Mesodermal cell (in vitro differentiated cells): ENCODE measurements at regions not wholly inside any gene's neighbourhood (a gene's known extent, or its start where the extent isn't known, plus 50 kb on each side); places are given as distances from the start of the nearest gene placed in this dataset.

ENCODE experiments used
- H3K27ac ChIP-seq: 2 replicates; pipeline ENCODE4 v1.7.0; 2013; ENCODE audit warnings: mild to moderate bottlenecking, low read depth, low read length, moderate library complexity; ENCODE audit not compliant: severe bottlenecking
- H3K36me3 ChIP-seq: 2 replicates; pipeline ENCODE4 v1.7.1; 2013; ENCODE audit warnings: mild to moderate bottlenecking, low read length, moderate library complexity; ENCODE audit not compliant: control insufficient read depth, insufficient read depth
- H3K4me1 ChIP-seq: one replicate; pipeline ENCODE4 v1.7.1; 2013; ENCODE audit warnings: mild to moderate bottlenecking, low read length; ENCODE audit not compliant: insufficient read depth, control insufficient read depth, poor library complexity, severe bottlenecking
- H3K4me3 ChIP-seq: 2 replicates; pipeline ENCODE4 v1.7.0; 2013; ENCODE audit warnings: low read length, control low read depth, mild to moderate bottlenecking; ENCODE audit not compliant: insufficient read depth, poor library complexity, severe bottlenecking; ENCODE audit errors: extremely low read depth
- H3K9me3 ChIP-seq: 2 replicates; pipeline ENCODE4 v1.7.1; 2013; ENCODE audit warnings: mild to moderate bottlenecking, low read length, moderate library complexity; ENCODE audit not compliant: control insufficient read depth
- WGBS, 2 experiments: methylation state at CpG; one replicate each; pipeline ENCODE4 v1.1.5; 2013; ENCODE audit warnings: missing lambda C conversion rate in 2 of 2; ENCODE audit not compliant: insufficient coverage in 2 of 2; 5-methylcytosine and 5-hydroxymethylcytosine counted together

- Histone ChIP-seq H3K27ac (no peak overlapping the region), H3K9me3 (no peaks in the 10 kb centered on the region), H3K4me1 (peaks cover 2% of the 10 kb centered on the region), H3K4me3 (no peak overlapping the region), H3K36me3 (no peaks in the 10 kb centered on the region)
Measured at GRCh38 chr12:39048395-39048794, 143.0 kb upstream of the CPNE8 start.

DNA sequence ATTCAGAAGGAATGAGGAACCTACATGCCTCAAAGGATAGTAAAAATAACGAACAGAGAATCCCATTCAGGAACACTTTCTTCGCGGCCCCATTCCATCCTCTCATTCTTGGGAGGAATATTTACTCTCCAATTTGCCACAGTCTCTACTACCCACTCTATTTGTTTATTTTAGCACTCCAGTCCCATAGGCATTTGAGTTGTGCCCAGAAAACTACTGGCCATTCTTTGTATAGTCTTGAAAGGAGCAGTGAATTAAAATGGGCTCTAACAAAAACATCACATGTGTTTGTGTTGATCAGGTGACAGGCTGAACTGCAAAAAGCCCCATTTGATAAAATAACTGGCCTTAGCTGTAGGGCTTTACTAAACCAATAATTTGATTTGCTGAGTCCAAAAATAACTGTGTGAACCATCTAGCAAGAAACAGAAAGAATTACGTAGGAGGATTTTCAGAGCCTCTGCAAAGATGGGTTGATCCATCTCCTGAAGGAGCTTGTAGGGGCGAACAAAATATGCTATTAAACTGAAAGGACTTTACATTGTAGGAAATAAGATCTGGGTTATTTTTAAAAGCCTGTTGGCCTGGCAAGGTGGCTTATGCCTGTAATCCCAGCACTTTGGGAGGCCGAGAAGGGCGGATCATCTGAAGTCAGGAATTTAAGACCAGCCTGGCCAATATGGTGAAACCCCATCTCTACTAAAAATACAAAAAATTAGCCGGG, 142.3 kb upstream of the CPNE8 start:
- H3K36me3 ChIP-seq: no peaks in the 10 kb centered on the region
- H3K27ac ChIP-seq: no peak overlapping the region
- WGBS, 2 experiments: 93 to 96% methylated on average over 3 to 6 of the region's 8 CpGs
- H3K4me1 ChIP-seq: peaks cover 7% of the 10 kb centered on the region
- no peaks in the 10 kb centered on the region for H3K9me3 ChIP-seq
- H3K4me3 ChIP-seq: no peak overlapping the region

DNA sequence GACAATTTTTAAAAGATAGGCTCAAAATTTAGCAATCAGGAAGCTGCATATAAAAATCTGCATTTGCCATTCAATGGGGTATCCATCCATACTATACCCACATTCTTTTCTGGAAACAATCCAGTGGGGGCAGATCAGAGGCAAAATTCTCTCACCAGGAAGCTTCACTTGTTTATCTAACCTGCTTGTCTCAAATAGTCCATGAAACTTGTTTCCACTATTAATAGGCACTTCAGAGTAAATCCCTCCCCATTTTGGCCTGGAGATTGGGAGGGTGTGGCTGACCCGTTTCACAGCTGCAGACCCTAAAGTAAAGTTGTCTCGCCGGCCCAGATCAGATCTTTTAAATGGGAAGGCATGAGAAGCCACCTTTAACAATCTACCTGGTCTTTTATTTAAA, 139.4 kb upstream of the CPNE8 start:
- peaks cover 7% of the 10 kb centered on the region for H3K4me1 ChIP-seq
- WGBS, 2 experiments: 67% methylated on average over 1 of the region's 3 CpGs; no CpG with 5 or more reads in 1 of the 2 experiments
- H3K9me3 ChIP-seq: no peaks in the 10 kb centered on the region
- H3K27ac ChIP-seq: no peak overlapping the region
- H3K36me3 ChIP-seq: no peaks in the 10 kb centered on the region
- no peak overlapping the region for H3K4me3 ChIP-seq

DNA sequence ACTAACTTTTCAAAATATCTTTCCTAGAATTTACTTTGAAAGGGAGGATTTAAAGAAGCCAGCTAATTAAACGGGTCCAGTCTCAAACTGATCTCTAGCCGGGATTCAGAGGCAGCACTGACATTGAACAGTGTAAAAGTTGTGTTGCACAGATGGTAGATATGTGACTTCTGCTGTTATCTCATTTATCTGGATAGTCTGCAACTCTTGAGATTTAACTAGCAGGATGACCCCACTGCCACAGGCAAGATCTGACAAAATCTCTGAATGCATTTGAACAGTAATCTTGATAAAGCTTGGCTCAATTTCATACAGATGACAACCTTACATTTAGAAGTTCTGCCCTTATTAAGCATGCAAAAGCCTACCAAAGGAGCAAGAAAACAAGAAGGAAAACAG, 138.0 kb upstream of the CPNE8 start:
- Histone ChIP-seq H3K4me1 (peaks cover 7% of the 10 kb centered on the region), H3K9me3 (no peaks in the 10 kb centered on the region), H3K27ac (peak overlapping the region; percentile 92), H3K4me3 (no peak overlapping the region), H3K36me3 (no peaks in the 10 kb centered on the region)
- 72 to 76% methylated on average over 2 of the region's 2 CpGs for WGBS, 2 experiments

GRCh38 chr12:39040275-39040674, 134.9 kb upstream of the CPNE8 start:
- H3K9me3 ChIP-seq: no peaks in the 10 kb centered on the region

DNA sequence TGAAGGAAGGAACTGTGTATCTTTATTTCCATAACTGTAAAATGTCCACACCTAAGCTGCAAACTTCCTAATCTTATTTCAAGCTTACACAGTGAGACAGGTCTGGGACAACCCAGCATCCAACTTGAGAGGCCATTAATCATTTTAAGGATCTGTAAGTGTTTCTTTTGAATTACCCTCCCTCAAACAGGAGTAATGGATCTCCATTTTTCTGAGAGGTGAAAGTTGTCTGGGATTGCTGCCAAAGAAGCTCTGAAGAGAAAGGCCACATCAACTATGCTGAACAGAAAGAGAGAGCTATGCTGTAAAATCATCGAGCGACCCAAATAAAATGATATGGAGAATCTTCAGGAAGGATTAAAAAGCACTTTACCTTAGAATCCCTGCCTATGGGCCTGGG, 131.7 kb upstream of the CPNE8 start:
- WGBS, 2 experiments: 90 to 100% methylated on average over 2 of the region's 2 CpGs
- Histone ChIP-seq H3K4me1 (no peaks in the 10 kb centered on the region), H3K27ac (no peak overlapping the region), H3K9me3 (no peaks in the 10 kb centered on the region), H3K36me3 (no peaks in the 10 kb centered on the region), H3K4me3 (no peak overlapping the region)

More at GRCh38 chr12:39040275-39040674, 134.9 kb upstream of the CPNE8 start:
- Histone ChIP-seq H3K36me3 (no peaks in the 10 kb centered on the region), H3K4me1 (peaks cover 7% of the 10 kb centered on the region), H3K4me3 (no peak overlapping the region), H3K27ac (no peak overlapping the region)
- WGBS, 2 experiments: 100% methylated on average over 1 of the region's 2 CpGs; no CpG with 5 or more reads in 1 of the 2 experiments

DNA sequence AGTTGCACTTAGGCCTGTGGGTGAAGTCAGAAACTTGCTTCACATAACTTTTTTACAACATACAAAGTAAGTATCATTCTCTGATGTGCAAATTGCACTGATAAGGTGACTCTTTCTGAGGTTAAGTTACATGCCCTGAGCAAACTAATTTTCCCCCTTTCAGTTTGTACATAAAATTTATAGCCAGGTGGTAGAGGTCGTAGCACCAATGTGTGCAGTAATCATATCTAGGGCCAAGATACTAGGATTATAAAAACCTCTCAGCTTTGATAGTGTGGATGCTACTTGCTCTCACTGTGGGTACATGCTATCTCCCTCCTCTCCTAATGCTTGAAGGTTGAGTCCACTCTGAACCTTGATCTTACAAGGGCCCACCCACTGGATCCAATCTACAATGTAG, 130.7 kb upstream of the CPNE8 start:
- Histone ChIP-seq H3K9me3 (no peaks in the 10 kb centered on the region), H3K36me3 (no peaks in the 10 kb centered on the region), H3K4me3 (no peak overlapping the region), H3K4me1 (no peaks in the 10 kb centered on the region), H3K27ac (no peak overlapping the region)
- no CpG with 5 or more reads among the region's 1 CpG for WGBS, 2 experiments

GRCh38 chr12:39033782-39034181, 128.4 kb upstream of the CPNE8 start:
- Histone ChIP-seq H3K9me3 (no peaks in the 10 kb centered on the region), H3K27ac (no peak overlapping the region), H3K4me1 (no peaks in the 10 kb centered on the region), H3K4me3 (no peak overlapping the region), H3K36me3 (no peaks in the 10 kb centered on the region)
- no CpG with 5 or more reads among the region's 4 CpGs for whole genome bisulfite sequencing, 2 experiments

- H3K4me1 ChIP-seq: no peaks in the 10 kb centered on the region
Measured at GRCh38 chr12:39032448-39032847, 127.1 kb upstream of the CPNE8 start.

GRCh38 chr12:39032034-39032433, 126.6 kb upstream of the CPNE8 start:
- no peaks in the 10 kb centered on the region for H3K36me3 ChIP-seq
- H3K4me1 ChIP-seq: no peaks in the 10 kb centered on the region
- H3K27ac ChIP-seq: no peak overlapping the region
- H3K9me3 ChIP-seq: no peaks in the 10 kb centered on the region
- no peak overlapping the region for H3K4me3 ChIP-seq

More at GRCh38 chr12:39032448-39032847, 127.1 kb upstream of the CPNE8 start:
- H3K9me3 ChIP-seq: no peaks in the 10 kb centered on the region
- 75% methylated on average over 1 of the region's 2 CpGs; no CpG with 5 or more reads in 1 of the 2 experiments for WGBS, 2 experiments
- no peaks in the 10 kb centered on the region for H3K36me3 ChIP-seq
- H3K27ac ChIP-seq: no peak overlapping the region
- H3K4me3 ChIP-seq: no peak overlapping the region

DNA sequence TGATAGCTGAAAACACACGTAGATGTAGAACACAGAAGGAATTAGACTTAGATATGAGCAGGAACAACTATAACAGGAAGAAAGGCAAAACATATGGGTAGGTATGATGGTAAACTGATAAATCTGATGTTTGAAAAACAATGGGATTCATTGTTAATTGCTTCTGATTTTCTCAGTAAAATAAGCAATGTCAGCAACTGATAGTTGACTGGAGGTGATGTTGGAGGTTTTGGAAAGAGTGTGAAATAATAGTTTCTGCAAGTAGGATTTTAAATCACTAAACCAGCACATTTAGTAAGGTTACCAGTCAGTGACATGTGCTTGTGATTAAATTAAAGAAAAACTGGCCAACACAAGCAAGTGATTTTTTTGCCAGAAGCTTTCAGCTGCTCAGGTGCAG, 123.0 kb upstream of the CPNE8 start:
- Histone ChIP-seq H3K36me3 (no peaks in the 10 kb centered on the region), H3K27ac (no peak overlapping the region), H3K4me3 (no peak overlapping the region), H3K4me1 (no peaks in the 10 kb centered on the region), H3K9me3 (peaks cover under 1% of the 10 kb centered on the region)
- 75 to 100% methylated on average over 1 of the region's 1 CpG for WGBS, 2 experiments
